WTC11 (cell line): ENCODE measurements at regions not wholly inside any gene's neighbourhood (a gene's known extent, or its start where the extent isn't known, plus 50 kb on each side); places are given as distances from the start of the nearest gene placed in this dataset.

Source experiments
- ATAC-seq: fragments of 200-7000 bp; cut with Tn5 transposase; 2 replicates; pipeline ENCODE4 v1.10.0; 2021; ENCODE audit warnings: mild to moderate bottlenecking, moderate library complexity
- CTCF ChIA-PET: fragments of 300-600 bp; sonication (Branson Sonifier 250); formaldehyde crosslinking; loops from one replicate; lab custom pipeline; 2021; ENCODE audit warnings: antibody characterized with exemption; lab: Charles Lee
- POLR2A ChIA-PET: fragments of 350-600 bp; sonication (Branson Sonifier 250); formaldehyde crosslinking; loops from one replicate; lab custom pipeline; 2021; ENCODE audit warnings: antibody characterized with exemption; lab: Charles Lee
- DNase-seq: peaks from one replicate; pipeline ENCODE4 v3.0.0; 2021; ENCODE audit warnings: low spot score
- H3K27ac Mint-ChIP-seq: 2 replicates; pipeline ENCODE4 v1.8.0; 2021; ENCODE audit warnings: mixed read lengths
- H3K27me3 Mint-ChIP-seq: 2 replicates; pipeline ENCODE4 v1.8.0; 2021; ENCODE audit warnings: low read depth, mild to moderate bottlenecking, moderate library complexity, mixed read lengths
- H3K36me3 Mint-ChIP-seq: 2 replicates; pipeline ENCODE4 v1.8.0; 2021; ENCODE audit warnings: mixed read lengths
- H3K4me1 Mint-ChIP-seq: 2 replicates; pipeline ENCODE4 v1.8.0; 2022; ENCODE audit warnings: mixed read lengths
- H3K4me3 Mint-ChIP-seq: 2 replicates; pipeline ENCODE4 v1.8.0; 2021; ENCODE audit warnings: mild to moderate bottlenecking, moderate library complexity, mixed read lengths
- H3K9me3 Mint-ChIP-seq: 2 replicates; pipeline ENCODE4 v1.8.0; 2021; ENCODE audit warnings: mixed read lengths
- ARID4B ChIP-seq: sonication (generic); formaldehyde crosslinking; IDR thresholded peaks from 2 replicates; pipeline ENCODE4 v1.8.0; 2023; ENCODE audit warnings: missing genetic modification reagents, mild to moderate bottlenecking, borderline replicate concordance
- ATF2 ChIP-seq: sonication (generic); formaldehyde crosslinking; IDR thresholded peaks from 2 replicates; pipeline ENCODE4 v1.8.1; 2022; ENCODE audit warnings: low read depth, missing genetic modification reagents, borderline replicate concordance
- ATF6 ChIP-seq: sonication (generic); formaldehyde crosslinking; IDR thresholded peaks from 2 replicates; pipeline ENCODE4 v1.8.1; 2023; ENCODE audit warnings: mild to moderate bottlenecking, missing genetic modification reagents
- CREM ChIP-seq: sonication (generic); formaldehyde crosslinking; IDR thresholded peaks from 2 replicates; pipeline ENCODE4 v1.8.1; 2022; ENCODE audit warnings: mild to moderate bottlenecking, missing genetic modification reagents, moderate library complexity
- ELF4 ChIP-seq: sonication (generic); formaldehyde crosslinking; IDR thresholded peaks from 2 replicates; pipeline ENCODE4 v1.8.1; 2022; ENCODE audit warnings: low read depth, mild to moderate bottlenecking, moderate library complexity, missing genetic modification reagents
- ERG ChIP-seq: fragments of 250-450 bp; sonication (Bioruptor Pico); IDR thresholded peaks from 2 replicates; pipeline ENCODE4 v1.8.0; 2021; ENCODE audit warnings: mild to moderate bottlenecking
- ESRRA ChIP-seq: sonication (generic); formaldehyde crosslinking; IDR thresholded peaks from 2 replicates; pipeline ENCODE4 v1.8.1; 2022; ENCODE audit warnings: mild to moderate bottlenecking, missing genetic modification reagents, borderline replicate concordance
- HMGXB4 ChIP-seq: sonication (generic); formaldehyde crosslinking; IDR thresholded peaks from 2 replicates; pipeline ENCODE4 v1.8.1; 2023; ENCODE audit warnings: mild to moderate bottlenecking, moderate library complexity, missing genetic modification reagents
- JUN ChIP-seq: sonication (generic); formaldehyde crosslinking; IDR thresholded peaks from 2 replicates; pipeline ENCODE4 v1.8.0; 2023; ENCODE audit warnings: mild to moderate bottlenecking, missing genetic modification reagents
- NFATC4 ChIP-seq: fragments of 250-450 bp; sonication (Bioruptor Pico); IDR thresholded peaks from 2 replicates; pipeline ENCODE4 v1.9.0; 2021; ENCODE audit warnings: mild to moderate bottlenecking
- NFYB ChIP-seq: sonication (generic); formaldehyde crosslinking; conservative IDR thresholded peaks from 2 replicates; pipeline ENCODE4 v1.8.0; 2022; ENCODE audit warnings: low read depth, missing genetic modification reagents
- NR2C2 ChIP-seq: sonication (generic); formaldehyde crosslinking; IDR thresholded peaks from 2 replicates; pipeline ENCODE4 v1.8.0; 2022; ENCODE audit warnings: mild to moderate bottlenecking, missing genetic modification reagents
- PRDM15 ChIP-seq: sonication (generic); formaldehyde crosslinking; IDR thresholded peaks from 2 replicates; pipeline ENCODE4 v1.8.0; 2022; ENCODE audit warnings: missing genetic modification reagents
- TEAD4 ChIP-seq: sonication (generic); formaldehyde crosslinking; IDR thresholded peaks from 2 replicates; pipeline ENCODE4 v1.8.0; 2022; ENCODE audit warnings: mild to moderate bottlenecking, missing genetic modification reagents
- TP53 ChIP-seq: sonication (generic); formaldehyde crosslinking; IDR thresholded peaks from 2 replicates; pipeline ENCODE4 v1.8.1; 2023; ENCODE audit warnings: mild to moderate bottlenecking, missing genetic modification reagents
- ZNF423 ChIP-seq: fragments of 250-450 bp; sonication (Bioruptor Pico); IDR thresholded peaks from 2 replicates; pipeline ENCODE4 v2.1.2; 2022; ENCODE audit warnings: mild to moderate bottlenecking, moderate library complexity
- ZNF671 ChIP-seq: fragments of 250-450 bp; sonication (Bioruptor Pico); IDR thresholded peaks from 2 replicates; pipeline ENCODE4 v1.8.0; 2021; ENCODE audit warnings: mild to moderate bottlenecking

GRCh38 chr2:239717706-239718105, 307.4 kb downstream of the NDUFA10 start (continued):
- TF ChIP-seq PRDM15 (CRISPR knock-in tag) (no peak), JUN (CRISPR knock-in tag) (no peak), ELF4 (CRISPR knock-in tag) (no peak), ESRRA (no peak), ZNF671 (CRISPR knock-in tag) (no peak), NFYB (CRISPR knock-in tag) (no peak), TP53 (no peak), TEAD4 (CRISPR knock-in tag) (no peak), ZNF423 (CRISPR knock-in tag) (no peak)

GRCh38 chr2:239717319-239717675, 307.8 kb downstream of the NDUFA10 start:
- Mint-ChIP-seq H3K27me3 (peaks cover 2% of the 10 kb centered on the region; the same call in 1 of the 2 replicates), H3K4me3 (no peak overlapping the region), H3K4me1 (0 out of 2 replicates have a peak, but pooled peaks cover 4% of the 10 kb centered on the region), H3K36me3 (peaks cover 8% of the 10 kb centered on the region), H3K9me3 (peaks cover 25% of the 10 kb centered on the region), H3K27ac (no peak overlapping the region)
- TF ChIP-seq CREM (CRISPR knock-in tag): no peak
- TF ChIP-seq NR2C2 (CRISPR knock-in tag): no peak
- no peak for TF ChIP-seq HMGXB4
- TF ChIP-seq ARID4B (CRISPR knock-in tag): no peak
- no peak for TF ChIP-seq PRDM15 (CRISPR knock-in tag)
- no peak for TF ChIP-seq ERG (CRISPR knock-in tag)
- no peak for TF ChIP-seq ATF2 (CRISPR knock-in tag)
- TF ChIP-seq ATF6 (CRISPR knock-in tag): no peak
- no peak for TF ChIP-seq NFATC4 (CRISPR knock-in tag)
- CTCF ChIA-PET: interaction anchor here (0.6 kb wide), 1 partner anchor 25 kb away, joined by 3 read pairs; no protein-coding TSS in a partner anchor
- POLR2A ChIA-PET: no interaction called here
- no peak for DNase-seq
- ATAC-seq: no peak
